ENCODE measurements at regions not wholly inside any gene's neighbourhood (a gene's known extent, or its start where the extent isn't known, plus 50 kb on each side); places are given as distances from the start of the nearest gene placed in this dataset.
"Not testable (repeated sequence)": the region's sequence is repeated elsewhere in the genome, so short reads cannot be mapped to it uniquely, and the experiment has no call there.

GRCh38 chr3:178350763-178351162 is 185.5 kb upstream of the KCNMB2 start:
- DNase-seq (ENCODE audit: low read depth), result peak; percentile 52
- TF ChIP-seq CTCF (IDR thresholded peaks at IDR 0.05; ENCODE audit: insufficient read depth, low read depth, low read length), result no peak
- no peak overlapping the region for H3K4me3 ChIP-seq (ENCODE audit: low read depth, low read length)

- DNase-seq (ENCODE audit: low read depth), result peak; percentile 83
- no peak overlapping the region for H3K4me3 ChIP-seq (ENCODE audit: low read depth, low read length)
- TF ChIP-seq CTCF (IDR thresholded peaks at IDR 0.05; ENCODE audit: insufficient read depth, low read depth, low read length), result no peak
Measured at GRCh38 chr3:178352326-178353005, 183.8 kb upstream of the KCNMB2 start.

- TF ChIP-seq CTCF (IDR thresholded peaks at IDR 0.05; ENCODE audit: insufficient read depth, low read depth, low read length), result no peak
- DNase-seq (ENCODE audit: low read depth), result peak; percentile 46
- H3K4me3 ChIP-seq (ENCODE audit: low read depth, low read length), result no peak overlapping the region
Measured at GRCh38 chr3:178353006-178353694, 183.1 kb upstream of the KCNMB2 start.

- TF ChIP-seq CTCF (IDR thresholded peaks at IDR 0.05; ENCODE audit: insufficient read depth, low read depth, low read length), result no peak
- no peak overlapping the region for H3K4me3 ChIP-seq (ENCODE audit: low read depth, low read length)
- DNase-seq (ENCODE audit: low read depth), result peak; percentile 70
Measured at GRCh38 chr3:178359728-178360127, 176.5 kb upstream of the KCNMB2 start.

GRCh38 chr3:178363048-178363447 is 173.2 kb upstream of the KCNMB2 start:
- not testable (repeated sequence) for DNase-seq (ENCODE audit: low read depth)

GRCh38 chr3:178367817-178368617 is 168.2 kb upstream of the KCNMB2 start:
- DNase-seq (ENCODE audit: low read depth), result no peak
- H3K4me3 ChIP-seq (ENCODE audit: low read depth, low read length), result no peak overlapping the region
- no peak for TF ChIP-seq CTCF (IDR thresholded peaks at IDR 0.05; ENCODE audit: insufficient read depth, low read depth, low read length)

More at GRCh38 chr3:178363048-178363447, 173.2 kb upstream of the KCNMB2 start:
- not testable (repeated sequence) for H3K4me3 ChIP-seq (ENCODE audit: low read depth, low read length)

- H3K4me3 ChIP-seq (ENCODE audit: low read depth, low read length), result no peak overlapping the region
- no peak for DNase-seq (ENCODE audit: low read depth)
- TF ChIP-seq CTCF (IDR thresholded peaks at IDR 0.05; ENCODE audit: insufficient read depth, low read depth, low read length), result no peak
Measured at GRCh38 chr3:178369006-178369405, 167.2 kb upstream of the KCNMB2 start.
